NCI-H1092 (cell line): ENCODE measurements at regions not wholly inside any gene's neighbourhood (a gene's known extent, or its start where the extent isn't known, plus 50 kb on each side); places are given as distances from the start of the nearest gene placed in this dataset.

Experiments used
- DNase-seq: peaks from one replicate; lab custom pipeline; 2025; lab: John Stamatoyannopoulos, UW

GRCh38 chr9:91130796-91131318, 230.9 kb downstream of the AUH start:
- DNase-seq, result no peak

GRCh38 chr9:91131433-91131839, 230.3 kb downstream of the AUH start:
- no peak for DNase-seq

- no peak for DNase-seq
Measured at GRCh38 chr9:91132576-91133073, 229.1 kb downstream of the AUH start.

GRCh38 chr9:91134608-91135007, 227.1 kb downstream of the AUH start:
- DNase-seq, result no peak

GRCh38 chr9:91137391-91137790, 224.3 kb downstream of the AUH start:
- no peak for DNase-seq

- no peak for DNase-seq
Measured at GRCh38 chr9:91138760-91139159, 223.0 kb downstream of the AUH start.

- DNase-seq, result no peak
Measured at GRCh38 chr9:91141407-91141965, 220.2 kb downstream of the AUH start.

GRCh38 chr9:91143162-91143561, 218.6 kb downstream of the AUH start:
- DNase-seq, result no peak

GRCh38 chr9:91143642-91144041, 218.1 kb downstream of the AUH start:
- DNase-seq, result no peak

GRCh38 chr9:91144769-91145168, 216.9 kb downstream of the AUH start:
- DNase-seq, result no peak

GRCh38 chr9:91145496-91145895, 216.2 kb downstream of the AUH start:
- DNase-seq, result no peak

GRCh38 chr9:91146391-91147019, 215.2 kb downstream of the AUH start:
- no peak for DNase-seq

- DNase-seq, result no peak
Measured at GRCh38 chr9:91147079-91147708, 214.5 kb downstream of the AUH start.

- no peak for DNase-seq
Measured at GRCh38 chr9:91148306-91148705, 213.4 kb downstream of the AUH start.

GRCh38 chr9:91150273-91150997, 211.3 kb downstream of the AUH start:
- DNase-seq, result no peak

- no peak for DNase-seq
Measured at GRCh38 chr9:91150998-91151717, 210.6 kb downstream of the AUH start.

GRCh38 chr9:91151718-91152095, 210.0 kb downstream of the AUH start:
- no peak for DNase-seq

GRCh38 chr9:91154686-91155085, 207.0 kb downstream of the AUH start:
- DNase-seq, result no peak

- no peak for DNase-seq
Measured at GRCh38 chr9:91155181-91155580, 206.5 kb downstream of the AUH start.

GRCh38 chr9:91155746-91156376, 205.9 kb downstream of the AUH start:
- DNase-seq, result no peak

GRCh38 chr9:91156451-91157234, 205.1 kb downstream of the AUH start:
- no peak for DNase-seq
